Stimulated activated CD8-positive, alpha-beta memory T cell treated with anti-CD3 and anti-CD28 coated beads, Interleukin-15, amount 100 ng/mL, for 48 hours (primary cell): ENCODE measurements at regions not wholly inside any gene's neighbourhood (a gene's known extent, or its start where the extent isn't known, plus 50 kb on each side); places are given as distances from the start of the nearest gene placed in this dataset.

Experiments used
- DNase-seq, 2 donors: peaks; one replicate each; pipeline ENCODE4 v3.0.0-alpha.2; 2020; ENCODE audit warnings: low read depth in 2 of 2

DNA sequence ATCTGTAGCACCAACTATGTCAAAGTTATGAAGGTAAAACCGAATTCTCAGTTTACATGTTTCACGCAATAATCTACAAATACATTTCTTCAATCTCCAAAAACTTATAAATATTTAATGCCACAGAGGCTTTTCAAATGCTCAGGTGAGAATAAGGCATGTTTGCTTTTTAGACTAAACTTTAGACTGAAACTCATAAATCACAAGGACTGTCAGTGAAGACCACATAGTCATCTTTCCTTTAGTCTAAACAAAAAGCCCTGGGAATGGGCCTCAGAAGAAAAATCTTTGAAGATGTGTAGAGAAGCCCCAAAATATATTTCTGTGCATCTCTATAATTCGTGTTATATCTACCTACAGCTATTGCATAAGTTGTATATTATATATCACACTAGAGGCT is 54.5 kb upstream of the DCTD start:
- no peak for DNase-seq

DNA sequence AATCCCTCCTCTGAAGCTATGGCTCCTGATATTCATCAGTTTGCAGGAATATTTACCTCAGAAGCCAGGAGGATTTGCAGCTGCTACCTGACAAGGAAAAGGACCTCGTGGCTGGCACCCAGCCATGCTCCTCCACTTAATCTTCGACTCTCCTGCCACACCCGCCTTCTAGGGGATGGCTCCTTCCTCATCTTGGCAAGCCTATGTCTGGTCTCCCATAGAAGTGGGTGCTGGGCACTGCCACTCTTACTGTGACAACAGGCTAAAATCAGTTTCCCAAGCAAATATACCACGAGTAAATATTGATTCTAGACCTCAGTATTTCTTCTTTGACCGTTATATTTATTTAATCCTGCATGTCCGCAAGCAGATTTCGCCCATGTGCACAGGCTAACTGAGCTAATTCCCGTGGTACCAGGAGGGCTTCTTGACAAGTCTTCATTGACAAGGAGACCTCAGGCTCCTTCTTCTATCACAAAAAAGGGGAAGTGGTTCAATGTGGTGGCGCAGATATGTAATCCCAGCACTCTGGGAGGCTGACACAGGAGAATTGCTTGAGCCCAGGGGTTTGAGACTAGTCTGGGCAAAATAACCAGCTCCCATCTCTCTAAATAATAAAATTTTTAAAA is 52.6 kb upstream of the DCTD start:
- no peak for DNase-seq

GRCh38 chr4:182968917-182969650 is 51.9 kb upstream of the DCTD start:
- DNase-seq, result no peak

- no peak for DNase-seq
These were observed 50.2 kb upstream of the DCTD start for GRCh38 chr4:182967403-182967802.
